H1 (cell line): ENCODE measurements at regions not wholly inside any gene's neighbourhood (a gene's known extent, or its start where the extent isn't known, plus 50 kb on each side); places are given as distances from the start of the nearest gene placed in this dataset.

Experiments used
- CTCF ChIA-PET: fragments of 300-600 bp; sonication (Branson Sonifier 250); formaldehyde crosslinking; loops from one replicate; lab custom pipeline; 2021; ENCODE audit not compliant: partially characterized antibody; lab: Charles Lee
- POLR2A ChIA-PET: fragments of 300-600 bp; sonication (Branson Sonifier 250); formaldehyde crosslinking; loops from one replicate; lab custom pipeline; 2021; ENCODE audit warnings: inconsistent platforms; ENCODE audit not compliant: partially characterized antibody; lab: Charles Lee
- DNase-seq, 2 experiments: peaks; one replicate each; pipeline versions ENCODE4 v3.0.0 to v3.0.0-alpha.2; 2010 to 2022; ENCODE audit warnings: low spot score in 2 of 2, low read depth in 1 of 2, mixed read lengths in 1 of 2
- FAIRE-seq: peaks from 2 replicates; lab custom pipeline; 2011; peaks lifted over from hg19 to GRCh38; lab: Jason Lieb, UNC
- H2AFZ ChIP-seq: 2 replicates; pipeline ENCODE4 v1.8.1; 2012; ENCODE audit warnings: low read length, inconsistent platforms
- H2AK5ac ChIP-seq: 2 replicates; pipeline ENCODE4 v1.6.1; 2013; ENCODE audit warnings: low read depth, low read length
- H2BK120ac ChIP-seq: replicated peaks from 2 replicates; pipeline ENCODE3; 2013; ENCODE audit warnings: low read depth, low read length, inconsistent platforms
- H2BK12ac ChIP-seq: 2 replicates; pipeline ENCODE4 v1.6.1; 2013; ENCODE audit warnings: low read depth, low read length
- H2BK15ac ChIP-seq: 2 replicates; pipeline ENCODE4 v1.6.1; 2013; ENCODE audit warnings: low read length
- H2BK20ac ChIP-seq: 2 replicates; pipeline ENCODE4 v1.6.1; 2013; ENCODE audit warnings: low read length
- H2BK5ac ChIP-seq: 2 replicates; pipeline ENCODE4 v1.6.1; 2013; ENCODE audit warnings: low read depth, low read length
- H3K14ac ChIP-seq: 2 replicates; pipeline ENCODE4 v1.6.1; 2013; ENCODE audit warnings: inconsistent platforms; ENCODE audit not compliant: insufficient read length
- H3K18ac ChIP-seq: 2 replicates; pipeline ENCODE4 v1.6.1; 2013; ENCODE audit warnings: low read length; ENCODE audit errors: extremely low read depth
- H3K23ac ChIP-seq: 2 replicates; pipeline ENCODE4 v1.6.1; 2013; ENCODE audit warnings: inconsistent platforms; ENCODE audit not compliant: insufficient read length
- H3K23me2 ChIP-seq: 2 replicates; pipeline ENCODE4 v1.6.1; 2013; ENCODE audit warnings: low read depth, low read length
- H3K27ac ChIP-seq: 2 replicates; pipeline ENCODE4 v1.6.1; 2011; ENCODE audit warnings: low read depth, low read length, inconsistent platforms
- H3K27me3 ChIP-seq, 4 experiments: replicated peaks in 1 of 4; 1 replicate in 1 of 4; 2 replicates in 3 of 4; pipeline versions ENCODE4 v1.6.1 to v1.8.1; 2011 to 2013; ENCODE audit warnings: low read length in 3 of 4, mild to moderate bottlenecking in 3 of 4, inconsistent platforms in 2 of 4, mixed read lengths in 2 of 4, moderate library complexity in 1 of 4; ENCODE audit not compliant: control insufficient read depth in 3 of 4, insufficient read depth in 3 of 4; ENCODE audit errors: extremely low read depth in 1 of 4
- H3K36me3 ChIP-seq, 4 experiments: 2 replicates each; pipeline versions ENCODE4 v1.6.1 to v1.8.1; 2011 to 2013; ENCODE audit warnings: mild to moderate bottlenecking in 4 of 4, low read length in 3 of 4, moderate library complexity in 2 of 4, control low read depth in 1 of 4, inconsistent platforms in 1 of 4; ENCODE audit not compliant: insufficient read depth in 4 of 4, control insufficient read depth in 2 of 4
- H3K4ac ChIP-seq: replicated peaks from 2 replicates; pipeline ENCODE3; 2013; ENCODE audit warnings: low read length, low read depth, mixed read lengths, inconsistent platforms; ENCODE audit not compliant: insufficient read length
- H3K4me1 ChIP-seq, 4 experiments: replicated peaks in 1 of 4; 1 replicate in 1 of 4; 2 replicates in 3 of 4; pipeline versions ENCODE4 v1.6.1 to v1.8.1; 2011 to 2013; ENCODE audit warnings: low read length in 3 of 4, inconsistent platforms in 2 of 4, mixed read lengths in 1 of 4; ENCODE audit not compliant: insufficient read depth in 4 of 4, control insufficient read depth in 3 of 4
- H3K4me2 ChIP-seq, 2 experiments: 2 replicates each; pipeline versions ENCODE4 v1.6.1 to v1.8.1; 2011 to 2013; ENCODE audit warnings: low read depth in 2 of 2, low read length in 2 of 2, control low read depth in 1 of 2, inconsistent platforms in 1 of 2, mild to moderate bottlenecking in 1 of 2; ENCODE audit not compliant: insufficient read depth in 1 of 2
- H3K4me3 ChIP-seq, 4 experiments: fragments of 200-600, 300-600 bp in 1 of 4; sonication (generic), shearing (Covaris generic), sonication (Bioruptor Twin) in 1 of 4; 2 replicates each; pipeline versions ENCODE4 v1.5.1 to v1.8.1; 2011 to 2016; ENCODE audit warnings: low read length in 4 of 4, low read depth in 3 of 4, control low read depth in 2 of 4, inconsistent platforms in 2 of 4, mild to moderate bottlenecking in 2 of 4, mixed read lengths in 1 of 4, moderate library complexity in 1 of 4; ENCODE audit not compliant: insufficient read depth in 2 of 4; ENCODE audit errors: extremely low read depth in 1 of 4
- H3K56ac ChIP-seq: replicated peaks from 2 replicates; pipeline ENCODE3; 2013; ENCODE audit warnings: low read depth, mild to moderate bottlenecking, mixed read lengths, low read length, inconsistent platforms; ENCODE audit not compliant: insufficient read length
- H3K79me1 ChIP-seq: 2 replicates; pipeline ENCODE4 v1.6.1; 2013; ENCODE audit warnings: low read depth, low read length, control low read depth
- H3K79me2 ChIP-seq, 2 experiments: 2 replicates each; pipeline versions ENCODE4 v1.6.1 to v1.8.1; 2012 to 2013; ENCODE audit warnings: low read length in 2 of 2, mild to moderate bottlenecking in 2 of 2, inconsistent platforms in 1 of 2; ENCODE audit not compliant: insufficient read depth in 2 of 2, control insufficient read depth in 1 of 2
- H3K9ac ChIP-seq, 4 experiments: replicated peaks in 1 of 4; 1 replicate in 1 of 4; 2 replicates in 3 of 4; pipeline versions ENCODE4 v1.6.1 to v1.8.1; 2011 to 2013; ENCODE audit warnings: low read depth in 3 of 4, low read length in 3 of 4, control low read depth in 2 of 4, mild to moderate bottlenecking in 2 of 4, moderate library complexity in 2 of 4, inconsistent platforms in 1 of 4; ENCODE audit errors: extremely low read depth in 1 of 4
- H3K9me3 ChIP-seq, 2 experiments: 2 replicates each; pipeline versions ENCODE4 v1.6.1 to v1.8.1; 2012 to 2013; ENCODE audit warnings: mild to moderate bottlenecking in 2 of 2, moderate library complexity in 2 of 2, control low read depth in 1 of 2, inconsistent platforms in 1 of 2, low read depth in 1 of 2, low read length in 1 of 2, mixed read lengths in 1 of 2; ENCODE audit not compliant: insufficient read depth in 2 of 2
- H4K20me1 ChIP-seq, 2 experiments: replicated peaks in 1 of 2; 2 replicates each; pipeline versions ENCODE3 to v1.8.1; 2011 to 2013; ENCODE audit warnings: inconsistent platforms in 2 of 2, low read length in 2 of 2, mild to moderate bottlenecking in 1 of 2; ENCODE audit not compliant: insufficient read depth in 2 of 2, control insufficient read depth in 1 of 2
- H4K5ac ChIP-seq: 2 replicates; pipeline ENCODE4 v1.6.1; 2013; ENCODE audit warnings: low read length, low read depth, mixed read lengths, inconsistent platforms; ENCODE audit not compliant: insufficient read length
- H4K8ac ChIP-seq: 2 replicates; pipeline ENCODE4 v1.8.0; 2013; ENCODE audit warnings: mild to moderate bottlenecking, moderate library complexity, low read length, inconsistent platforms; ENCODE audit not compliant: insufficient read depth; ENCODE audit errors: extremely low read depth
- H4K91ac ChIP-seq: replicated peaks from 2 replicates; pipeline ENCODE3; 2013; ENCODE audit warnings: low read length, mixed read lengths, inconsistent platforms; ENCODE audit not compliant: insufficient read length
- SUZ12 ChIP-seq: fragments of 200-600 bp; sonication (generic); IDR thresholded peaks from 2 replicates; pipeline ENCODE4 v1.6.1; 2012; ENCODE audit warnings: mild to moderate bottlenecking, inconsistent platforms, low read length, moderate library complexity, mixed read lengths
- ZNF274 ChIP-seq: IDR thresholded peaks from 2 replicates; pipeline ENCODE4 v1.7.0; 2012; ENCODE audit warnings: low read length, borderline replicate concordance; ENCODE audit errors: extremely low read depth
- WGBS, 2 experiments: shearing (Covaris generic) in 1 of 2; methylation state at CpG; one replicate each; pipeline versions ENCODE4 v1.1.6 to v1.1.7; 2013 to 2015; ENCODE audit warnings: low lambda C conversion rate in 2 of 2, mixed read lengths in 2 of 2, inconsistent platforms in 1 of 2, low coverage in 1 of 2, missing lambda C conversion rate in 1 of 2; ENCODE audit not compliant: insufficient replicate concordance in 2 of 2, insufficient coverage in 1 of 2, insufficient read length in 1 of 2; ENCODE audit errors: extremely low coverage in 1 of 2, missing lambda C conversion rate in 1 of 2; 5-methylcytosine and 5-hydroxymethylcytosine counted together

- H2AK5ac ChIP-seq: no peak overlapping the region
- H2BK120ac ChIP-seq: no peak overlapping the region
- FAIRE-seq (no peak), DNase-seq (no peak)
- H4K8ac ChIP-seq: no peak overlapping the region
- no peak overlapping the region for H2BK15ac ChIP-seq
- peaks cover 0 to 2% (median 0%) of the 10 kb centered on the region in 4 experiments; a peak in 1 of 7 replicates for H3K27me3 ChIP-seq
- H3K9me3 ChIP-seq: peaks cover 3 to 7% of the 10 kb centered on the region in 2 experiments; a peak in 1 of 4 replicates
- no peak overlapping the region for H2AFZ ChIP-seq
- H2BK20ac ChIP-seq: no peak overlapping the region
- H2BK12ac ChIP-seq: no peak overlapping the region
- 8% methylated on average over 1 of the region's 1 CpG; no CpG with 5 or more reads in 1 of the 2 experiments for WGBS, 2 experiments
- H3K18ac ChIP-seq: no peak overlapping the region
- no peak overlapping the region for H3K14ac ChIP-seq
- no peak overlapping the region for H3K4me2 ChIP-seq
- no peaks in the 10 kb centered on the region for H3K79me2 ChIP-seq
- no peaks in the 10 kb centered on the region for H3K23me2 ChIP-seq
- no peak overlapping the region for H3K9ac ChIP-seq
- no peak overlapping the region for H2BK5ac ChIP-seq
- H3K36me3 ChIP-seq: no peaks in the 10 kb centered on the region
- no peaks in the 10 kb centered on the region for H3K79me1 ChIP-seq
- H3K4me3 ChIP-seq: no peak overlapping the region
- no peak overlapping the region for H4K91ac ChIP-seq
- no peaks in the 10 kb centered on the region for H4K20me1 ChIP-seq
- ChIA-PET CTCF (interaction anchor here (0.5 to 2.1 kb wide), 8 partner anchors 12 to 568 kb away, joined by 3 to 7 read pairs (median 3); no protein-coding TSS in a partner anchor), POLR2A (no interaction called here)
- H3K56ac ChIP-seq: no peak overlapping the region
- H3K4ac ChIP-seq: no peak overlapping the region
- H3K4me1 ChIP-seq: no peaks in the 10 kb centered on the region
- H3K23ac ChIP-seq: no peak overlapping the region
- H4K5ac ChIP-seq: no peak overlapping the region
- H3K27ac ChIP-seq: no peak overlapping the region
- TF ChIP-seq SUZ12 (no peak), ZNF274 (no peak)
Observed at GRCh38 chr11:106152824-106153223, 75.4 kb downstream of the AASDHPPT start.
